ENCODE measurements at regions not wholly inside any gene's neighbourhood (a gene's known extent, or its start where the extent isn't known, plus 50 kb on each side); places are given as distances from the start of the nearest gene placed in this dataset.
"Not testable (repeated sequence)": the region's sequence is repeated elsewhere in the genome, so short reads cannot be mapped to it uniquely, and the experiment has no call there.

DNA sequence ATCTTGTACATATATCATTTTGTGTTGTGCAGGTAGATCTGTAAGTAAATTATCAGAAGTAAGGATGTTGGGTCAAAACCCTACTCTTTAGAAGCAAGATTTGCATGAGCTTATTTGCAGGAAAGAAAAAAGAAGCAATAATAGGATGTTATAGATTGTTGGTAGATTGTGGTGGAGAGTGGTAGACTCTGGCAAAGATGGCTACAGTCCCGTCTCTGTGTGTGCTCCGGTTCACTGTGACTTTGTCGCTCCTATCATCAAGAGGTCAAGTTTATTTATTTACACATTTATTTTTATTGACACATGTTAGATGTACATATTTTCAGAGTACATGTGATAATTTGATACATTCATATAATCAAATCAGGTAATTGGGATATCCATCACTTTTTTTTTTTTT is 81.0 kb upstream of the NDUFV2 start:
- DNase-seq: no peak

DNA sequence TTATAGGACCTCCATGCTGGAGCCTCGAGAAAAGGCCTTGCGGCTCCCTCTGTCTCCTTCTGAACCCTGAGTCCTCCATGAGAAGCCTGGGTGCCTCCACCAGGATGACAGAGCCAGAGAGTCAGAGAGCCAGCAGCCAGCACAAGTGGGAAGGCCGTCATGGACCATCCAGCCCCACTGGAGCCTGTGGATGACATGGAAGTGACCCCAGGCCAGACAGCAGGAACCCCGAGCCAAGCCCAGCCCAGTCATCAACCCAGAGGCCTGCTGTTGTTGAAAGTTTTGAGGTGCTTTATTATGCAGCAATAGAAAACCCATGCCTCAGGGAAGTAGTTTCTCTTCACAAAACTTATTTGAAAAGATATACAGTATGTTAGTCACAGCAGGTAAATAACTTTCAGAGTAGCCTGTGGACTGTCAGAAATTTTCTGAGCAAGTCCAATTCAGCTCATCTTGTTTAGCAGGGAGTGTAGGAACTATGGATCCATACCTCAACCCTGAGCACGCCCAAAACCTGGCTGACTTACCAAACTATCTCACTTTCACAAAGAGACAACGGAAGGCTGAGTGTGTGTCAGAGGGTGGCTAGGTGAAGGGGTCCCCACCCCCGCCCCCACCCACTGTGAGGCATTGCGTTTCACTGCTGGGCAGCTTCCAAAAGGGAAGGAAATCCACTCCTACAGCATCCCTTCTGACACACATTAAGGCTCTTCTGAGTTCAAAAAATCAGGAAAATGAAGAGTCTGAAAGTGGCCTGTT is 79.9 kb upstream of the NDUFV2 start:
- DNase-seq: no peak

DNA sequence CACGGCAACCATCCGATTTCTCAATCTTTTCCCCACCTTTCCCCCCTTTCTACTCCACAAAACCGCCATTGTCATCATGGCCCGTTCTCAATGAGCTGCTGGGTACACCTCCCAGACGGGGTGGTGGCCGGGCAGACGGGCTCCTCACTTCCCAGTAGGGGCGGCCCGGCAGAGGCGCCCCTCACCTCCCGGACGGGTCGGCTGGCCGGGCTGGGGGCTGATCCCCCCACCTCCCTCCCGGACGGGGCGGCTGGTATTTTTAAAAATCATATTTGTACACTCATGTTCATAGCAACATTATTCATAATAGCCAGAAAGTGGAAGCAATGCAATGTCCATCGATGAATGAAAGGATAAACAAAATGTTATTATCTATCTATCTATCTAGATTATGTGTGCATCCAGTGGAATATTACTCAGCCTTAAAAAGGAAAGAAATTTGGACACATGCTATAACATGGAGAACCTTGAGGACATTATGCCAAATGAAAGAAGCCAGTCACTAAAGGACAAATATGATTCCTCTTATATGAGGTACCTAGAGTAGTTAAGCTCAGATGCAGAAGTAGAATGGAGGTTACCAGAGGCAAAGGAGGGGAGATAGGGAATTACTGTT is 78.4 kb upstream of the NDUFV2 start:
- not testable (repeated sequence) for DNase-seq

DNA sequence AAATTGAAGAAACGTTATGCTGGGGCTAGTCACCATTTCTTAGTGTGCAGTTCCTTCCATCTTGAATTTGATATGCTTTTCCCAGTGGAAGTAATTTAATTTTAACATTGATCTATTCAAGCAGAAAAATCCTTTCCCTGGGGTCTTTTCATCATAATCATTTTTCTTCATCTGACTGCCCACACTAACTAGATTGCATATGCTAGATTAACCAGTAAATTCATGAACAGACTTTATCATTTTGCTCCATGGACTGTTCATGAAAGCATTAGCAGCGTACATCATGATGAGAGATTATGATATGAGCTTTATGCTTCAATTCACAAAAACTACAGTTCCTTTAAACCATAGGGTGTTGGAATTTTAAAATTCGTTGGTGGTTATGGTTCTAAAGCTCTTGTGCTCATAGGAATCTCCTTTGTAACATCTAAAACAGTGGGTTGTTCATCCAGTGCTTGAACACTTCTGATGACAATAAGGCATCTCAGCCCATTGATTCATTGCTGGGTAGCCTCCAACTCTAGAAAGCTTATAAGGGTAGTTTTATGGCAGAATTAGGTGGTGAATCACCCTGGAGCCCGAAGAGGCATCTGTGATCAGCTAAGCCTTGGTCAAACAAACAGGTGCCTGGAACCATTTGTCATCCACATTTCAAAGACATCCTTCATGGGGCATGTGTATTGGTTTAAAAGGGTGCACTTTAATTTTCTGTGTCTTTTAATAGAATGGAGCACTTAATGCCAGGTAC is 77.2 kb upstream of the NDUFV2 start:
- no peak for DNase-seq

DNA sequence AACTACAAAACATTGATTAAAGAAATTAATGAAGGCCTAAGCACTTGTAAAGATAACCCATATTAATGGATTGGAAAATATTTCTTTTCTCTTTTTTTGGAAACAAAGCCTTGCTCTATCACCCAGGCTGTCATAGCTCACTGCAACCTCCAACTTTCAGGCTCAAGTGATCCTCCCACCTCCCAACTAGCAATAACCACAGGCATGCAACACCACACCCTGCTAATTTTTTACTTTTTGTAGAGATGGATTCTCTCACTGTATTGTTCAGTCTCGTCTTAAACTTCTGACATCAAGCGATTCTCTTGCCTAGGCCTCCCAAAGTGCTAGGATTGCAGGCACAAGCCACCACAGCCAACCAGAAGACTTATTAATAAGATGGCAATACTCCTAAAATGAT is 73.4 kb upstream of the NDUFV2 start:
- DNase-seq: no peak

DNA sequence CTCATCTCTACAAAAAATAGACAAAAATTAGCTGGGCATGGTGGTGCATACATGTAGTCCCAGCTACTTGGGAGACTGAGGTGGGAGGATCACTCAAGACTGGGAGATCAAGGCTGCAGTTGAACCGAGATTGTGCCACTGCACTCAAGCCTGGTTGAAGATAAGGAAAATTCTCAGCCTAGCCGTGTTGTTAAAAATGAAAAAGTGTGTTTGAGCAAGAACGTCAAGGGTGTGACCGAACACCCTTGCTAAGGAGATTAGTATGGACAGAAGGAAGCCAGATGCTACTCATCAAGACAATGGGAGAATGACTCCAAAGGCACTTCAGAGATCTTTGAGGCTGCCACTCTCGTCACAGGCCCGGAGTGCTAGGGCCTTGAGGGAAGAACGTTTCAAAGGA is 70.0 kb upstream of the NDUFV2 start:
- DNase-seq: no peak

DNA sequence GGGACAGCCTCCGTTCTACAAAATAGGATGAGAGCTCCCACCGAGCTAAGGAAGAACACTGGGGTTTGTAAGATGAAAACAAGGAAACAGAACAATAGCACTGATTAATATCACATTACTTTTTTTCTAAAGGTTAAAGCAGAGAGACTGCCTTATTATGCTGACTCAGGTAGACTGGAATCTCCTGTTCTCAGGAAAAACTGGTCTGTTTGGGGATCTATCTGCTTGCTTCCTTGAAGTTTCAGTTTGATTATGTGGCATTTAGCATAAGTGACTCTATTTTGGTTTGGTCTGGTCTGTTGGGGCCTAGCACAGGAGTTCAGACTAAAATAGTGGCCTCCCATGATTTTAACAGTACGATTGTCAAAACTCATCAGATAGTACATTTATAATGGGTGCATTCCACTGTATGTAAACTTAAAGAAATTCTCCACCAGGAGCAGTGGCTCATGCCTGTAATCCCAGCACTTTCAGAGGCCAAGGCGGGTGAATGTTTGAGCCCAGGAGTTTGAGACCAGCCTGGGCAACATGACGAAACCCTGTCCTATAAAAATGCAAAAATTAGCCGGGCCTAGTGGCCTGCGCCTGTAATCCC is 64.1 kb upstream of the NDUFV2 start:
- DNase-seq: no peak

DNA sequence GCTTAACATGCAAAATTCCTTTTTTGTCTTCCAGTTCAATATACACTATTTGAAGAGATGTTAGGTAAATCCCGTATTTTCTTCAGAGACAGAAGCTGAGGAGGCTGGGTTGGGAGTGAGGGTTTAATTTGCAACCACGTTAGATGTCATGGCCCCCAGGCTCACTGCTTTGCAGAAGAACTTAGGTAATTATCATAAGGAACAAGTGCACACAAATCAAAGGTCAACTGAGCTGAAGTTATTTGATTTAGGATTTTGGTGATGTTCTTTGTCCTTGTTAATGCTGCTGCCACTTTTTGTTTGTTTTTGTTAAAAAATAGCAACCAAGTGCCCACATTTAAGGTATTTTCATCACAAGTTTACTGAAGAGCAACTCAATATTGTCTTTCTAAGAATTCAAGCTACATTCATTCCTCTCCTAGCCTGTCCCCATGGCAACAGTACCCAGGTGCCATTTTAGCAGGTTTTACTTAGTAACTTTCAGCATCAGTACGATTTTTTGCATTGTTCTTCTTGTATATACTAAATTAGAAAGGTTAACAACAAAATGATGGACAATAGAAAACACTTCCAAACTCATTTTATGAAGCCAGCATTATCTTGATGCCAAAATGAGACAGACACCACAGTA is 62.9 kb upstream of the NDUFV2 start:
- DNase-seq: no peak

DNA sequence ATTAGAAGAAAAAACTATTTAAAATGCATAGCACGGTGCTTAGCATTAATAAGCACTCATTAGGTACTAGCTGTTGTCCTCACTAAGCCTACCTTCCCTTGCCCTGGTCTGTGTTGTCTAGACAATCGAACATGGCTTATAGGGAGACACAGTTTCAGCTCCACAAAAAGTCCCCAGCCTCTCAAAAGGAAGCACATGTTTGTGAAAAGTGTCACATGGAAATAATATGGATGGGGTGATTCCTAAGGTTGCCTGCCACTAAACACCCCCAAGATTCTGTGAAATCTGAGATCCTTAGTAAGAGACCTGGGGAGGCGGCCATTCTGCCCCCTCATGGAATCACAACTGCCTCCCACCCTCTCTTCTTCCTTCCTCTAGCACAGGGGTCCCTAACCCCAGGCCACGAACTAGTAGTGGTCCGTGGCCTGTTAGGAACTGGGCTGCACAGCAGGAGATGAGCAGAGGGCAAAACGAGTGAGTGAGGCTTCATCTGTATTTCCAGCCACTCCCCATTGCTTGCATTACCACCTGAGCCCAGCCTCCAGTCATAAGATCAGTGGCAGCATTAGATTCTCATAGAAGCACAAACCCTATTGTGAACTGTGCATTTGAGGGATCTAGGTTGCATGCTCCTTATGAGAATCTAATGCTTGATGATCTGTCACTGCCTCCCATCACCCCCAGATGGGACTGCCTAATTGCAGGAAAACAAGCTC is 59.6 kb upstream of the NDUFV2 start:
- DNase-seq: no peak

DNA sequence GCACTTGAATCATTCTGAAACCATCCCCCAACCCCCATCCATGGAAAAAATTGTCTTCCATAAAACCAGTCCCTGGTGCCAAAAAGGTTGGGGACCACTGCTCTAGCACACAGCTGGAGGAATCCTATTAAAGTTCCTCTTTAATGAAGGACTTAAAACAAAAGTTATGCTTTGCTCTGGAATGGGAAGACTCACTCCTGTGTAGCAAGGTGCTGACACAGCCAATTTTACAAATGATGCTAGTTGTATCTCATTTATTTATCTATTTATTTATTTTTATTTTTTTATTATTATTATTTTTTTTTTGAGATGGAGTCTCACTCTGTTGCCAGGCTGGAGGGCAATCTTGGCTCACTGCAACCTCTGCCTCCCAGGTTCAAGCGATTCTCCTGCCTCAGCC is 58.9 kb upstream of the NDUFV2 start:
- no peak for DNase-seq

DNA sequence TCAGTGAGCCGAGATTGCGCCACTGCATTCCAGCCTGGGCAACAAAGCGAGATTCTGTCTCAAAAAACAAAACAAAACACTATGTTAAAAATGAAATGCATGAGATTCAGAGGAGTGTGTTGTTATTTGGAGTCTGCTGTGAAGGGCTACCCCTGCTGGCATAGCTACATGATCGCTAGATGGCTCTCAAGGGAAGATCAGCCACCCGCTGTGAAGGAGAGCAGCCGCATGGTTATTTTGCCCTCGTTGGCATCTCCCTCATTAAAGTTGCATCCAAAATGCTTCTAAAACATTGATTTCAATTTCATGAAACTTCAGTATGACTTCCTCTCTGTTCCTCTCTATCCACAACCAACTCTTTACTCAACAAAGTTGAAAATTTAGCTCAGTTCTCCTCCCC is 54.8 kb upstream of the NDUFV2 start:
- DNase-seq: no peak

DNA sequence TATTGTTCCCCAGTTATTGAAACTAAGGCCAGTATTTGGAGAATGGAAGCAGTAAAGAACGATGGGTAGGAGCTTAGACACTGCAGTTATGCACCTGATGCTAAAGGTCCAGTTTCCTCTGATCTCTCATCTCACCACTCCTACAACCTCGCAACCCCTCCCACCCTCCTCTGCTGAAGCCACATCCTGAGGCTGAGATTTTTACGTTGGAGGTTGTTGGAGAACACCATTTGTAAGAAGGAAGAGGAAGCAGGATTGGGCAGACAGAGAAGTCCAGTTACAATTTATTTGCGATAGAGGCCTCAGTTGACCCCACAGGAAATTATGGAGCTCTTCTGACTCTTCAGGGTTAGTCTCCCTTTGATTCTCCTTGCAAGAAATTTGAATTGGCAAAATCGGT is 54.3 kb upstream of the NDUFV2 start:
- DNase-seq: no peak

DNA sequence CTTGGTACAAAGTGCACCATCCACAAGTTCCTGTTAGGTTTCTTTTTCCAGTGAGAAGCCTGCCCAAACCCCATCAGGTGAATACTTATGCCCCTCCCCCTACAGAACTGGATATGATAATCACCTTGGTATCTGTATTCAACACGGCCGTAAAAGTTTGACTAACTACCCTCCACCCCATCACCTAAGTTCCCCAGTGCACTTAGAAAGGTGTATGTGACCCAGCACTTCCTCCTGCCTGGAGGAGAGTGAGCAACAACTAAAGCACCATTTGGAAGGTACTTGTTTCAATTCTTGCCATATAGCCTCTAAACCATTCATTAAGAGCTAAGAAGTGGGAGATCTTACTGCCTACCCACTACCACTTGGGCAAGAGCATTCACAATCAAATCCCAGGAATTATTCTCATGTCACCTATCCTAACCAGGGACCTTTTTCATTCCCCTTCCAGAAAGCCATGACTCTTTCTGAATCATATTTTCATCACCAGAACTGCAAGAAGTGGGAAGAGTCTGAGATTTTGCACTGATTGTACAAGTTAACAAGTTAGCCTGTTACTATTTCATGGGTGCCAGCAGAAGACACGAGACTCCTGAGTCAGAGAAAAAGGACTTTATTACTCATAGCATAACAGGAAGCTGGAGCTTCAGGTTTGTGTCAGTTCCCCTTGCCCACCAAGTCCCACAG is 53.5 kb upstream of the NDUFV2 start:
- DNase-seq: no peak

DNA sequence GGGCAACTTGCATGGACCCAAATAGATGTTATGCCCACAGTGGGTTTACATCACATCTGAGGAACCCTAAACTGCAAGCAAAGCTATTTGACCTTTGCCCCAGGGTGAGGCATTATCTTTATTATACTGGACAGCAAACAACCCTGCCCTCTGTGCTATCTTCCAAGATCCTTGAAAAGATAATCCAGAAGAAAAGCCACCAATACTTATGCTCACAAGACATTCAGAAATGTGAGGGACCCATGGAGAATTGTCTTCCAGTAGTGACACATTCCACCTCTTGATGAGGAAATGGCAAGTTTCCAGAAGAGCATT is 53.0 kb upstream of the NDUFV2 start:
- no peak for DNase-seq

DNA sequence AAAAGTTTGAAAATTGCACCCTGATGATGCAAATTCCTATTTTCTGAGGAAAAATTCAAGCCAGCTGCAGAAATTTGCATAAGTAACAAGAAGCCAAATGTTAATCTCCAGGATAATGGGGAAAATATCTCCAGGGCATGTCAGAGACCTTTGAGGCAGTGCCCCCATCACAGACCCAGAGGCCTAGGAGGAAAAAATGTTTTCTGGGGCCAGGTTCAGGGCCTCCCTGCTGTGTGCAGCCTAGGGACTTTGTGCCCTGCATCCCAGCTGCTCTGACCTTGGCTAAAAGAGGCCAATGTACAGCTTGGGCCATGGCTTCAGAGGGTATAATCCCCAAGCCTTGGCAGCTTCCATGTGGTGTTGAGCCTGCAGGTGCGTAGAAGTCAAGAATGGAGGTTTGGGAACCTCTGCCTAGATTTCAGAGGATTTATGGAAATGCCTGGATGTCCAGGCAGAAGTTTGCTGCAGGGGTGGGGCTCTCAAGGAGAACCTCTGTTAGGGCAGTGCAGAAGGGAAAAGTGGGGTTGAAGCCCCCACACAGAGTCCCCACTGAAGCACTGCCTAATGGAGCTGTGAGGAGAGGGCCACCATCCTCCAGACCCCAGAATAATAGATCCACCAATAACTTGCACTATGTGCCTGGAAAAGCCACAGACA is 51.7 kb upstream of the NDUFV2 start:
- DNase-seq: not testable (repeated sequence)
